C1 segment of cervical spinal cord (tissue), 14 donors: ENCODE measurements at regions not wholly inside any gene's neighbourhood (a gene's known extent, or its start where the extent isn't known, plus 50 kb on each side); places are given as distances from the start of the nearest gene placed in this dataset.
"Not testable (repeated sequence)": the region's sequence is repeated elsewhere in the genome, so short reads cannot be mapped to it uniquely, and the experiment has no call there.

Source experiments
- DNase-seq, 14 donors: peaks; one replicate each; lab custom pipeline; 2025; lab: John Stamatoyannopoulos, UW

GRCh38 chr7:67359900-67360299, 363.3 kb downstream of the TYW1 start:
- no peak for DNase-seq

GRCh38 chr7:67361150-67361549, 364.5 kb downstream of the TYW1 start:
- no peak for DNase-seq

- DNase-seq = no peak
Measured at GRCh38 chr7:67364441-67365017, 367.9 kb downstream of the TYW1 start.

- peak in 9 of 14 donors; percentile 1 to 48 (median 13) for DNase-seq
Measured at GRCh38 chr7:67371429-67372305, 375.0 kb downstream of the TYW1 start.

GRCh38 chr7:67373389-67373788, 376.8 kb downstream of the TYW1 start:
- DNase-seq = not testable (repeated sequence)

GRCh38 chr7:67375427-67375826, 378.8 kb downstream of the TYW1 start:
- no peak for DNase-seq

- peak; percentile 1 to 74 (median 40) for DNase-seq
Measured at GRCh38 chr7:67377939-67378862, 381.6 kb downstream of the TYW1 start.

GRCh38 chr7:67380326-67380725, 383.7 kb downstream of the TYW1 start:
- DNase-seq = no peak

GRCh38 chr7:67380858-67381257, 384.2 kb downstream of the TYW1 start:
- DNase-seq = no peak

GRCh38 chr7:67387851-67388250, 391.2 kb downstream of the TYW1 start:
- DNase-seq = no peak

GRCh38 chr7:67391168-67391567, 394.5 kb downstream of the TYW1 start:
- DNase-seq = no peak

GRCh38 chr7:67392596-67393438, 396.2 kb downstream of the TYW1 start:
- DNase-seq = no peak

GRCh38 chr7:67393903-67394302, 397.3 kb downstream of the TYW1 start:
- no peak for DNase-seq

GRCh38 chr7:67398916-67399315, 402.3 kb downstream of the TYW1 start:
- no peak for DNase-seq

GRCh38 chr7:67401492-67401891, 404.9 kb downstream of the TYW1 start:
- no peak for DNase-seq

GRCh38 chr7:67402280-67402679, 405.6 kb downstream of the TYW1 start:
- DNase-seq = no peak

GRCh38 chr7:67406976-67407375, 410.3 kb downstream of the TYW1 start:
- peak in 1 of 14 donors; percentile 0 for DNase-seq

GRCh38 chr7:67407392-67408071, 410.9 kb downstream of the TYW1 start:
- no peak for DNase-seq

GRCh38 chr7:67408109-67408508, 411.5 kb downstream of the TYW1 start:
- DNase-seq = no peak

- no peak for DNase-seq
Measured at GRCh38 chr7:67413670-67414069, 417.0 kb downstream of the TYW1 start.

- DNase-seq = no peak
Measured at GRCh38 chr7:67414858-67415257, 418.2 kb downstream of the TYW1 start.
